T-helper 17 cell (primary cell): ENCODE measurements at regions not wholly inside any gene's neighbourhood (a gene's known extent, or its start where the extent isn't known, plus 50 kb on each side); places are given as distances from the start of the nearest gene placed in this dataset.
"Not testable (repeated sequence)": the region's sequence is repeated elsewhere in the genome, so short reads cannot be mapped to it uniquely, and the experiment has no call there.

Experiments
- ATAC-seq: fragments of 150-1000 bp; cut with Tn5 transposase; 2 replicates; pipeline ENCODE4 v1.10.0; 2021; ENCODE audit warnings: mild to moderate bottlenecking, moderate library complexity
- DNase-seq, 3 donors: peaks; one replicate each; pipeline versions ENCODE4 v3.0.0 to v3.0.0-alpha.2; 2020 to 2021
- H3K9me3 ChIP-seq: one replicate; pipeline ENCODE4 v1.7.0; 2013; ENCODE audit warnings: low read length, mild to moderate bottlenecking; ENCODE audit not compliant: control insufficient read depth, poor library complexity, severe bottlenecking
- H3K27ac Mint-ChIP-seq: one replicate; pipeline ENCODE4 v1.8.0; 2022; ENCODE audit warnings: mild to moderate bottlenecking, moderate library complexity, mixed read lengths
- H3K27me3 Mint-ChIP-seq: one replicate; pipeline ENCODE4 v1.8.0; 2022; ENCODE audit warnings: mixed read lengths
- H3K36me3 Mint-ChIP-seq: one replicate; pipeline ENCODE4 v1.8.0; 2022; ENCODE audit warnings: low read depth, mixed read lengths
- H3K4me1 Mint-ChIP-seq: one replicate; pipeline ENCODE4 v1.8.0; 2022; ENCODE audit warnings: mild to moderate bottlenecking, mixed read lengths
- H3K4me3 Mint-ChIP-seq: one replicate; pipeline ENCODE4 v1.8.0; 2022; ENCODE audit warnings: mild to moderate bottlenecking, moderate library complexity, mixed read lengths

DNA sequence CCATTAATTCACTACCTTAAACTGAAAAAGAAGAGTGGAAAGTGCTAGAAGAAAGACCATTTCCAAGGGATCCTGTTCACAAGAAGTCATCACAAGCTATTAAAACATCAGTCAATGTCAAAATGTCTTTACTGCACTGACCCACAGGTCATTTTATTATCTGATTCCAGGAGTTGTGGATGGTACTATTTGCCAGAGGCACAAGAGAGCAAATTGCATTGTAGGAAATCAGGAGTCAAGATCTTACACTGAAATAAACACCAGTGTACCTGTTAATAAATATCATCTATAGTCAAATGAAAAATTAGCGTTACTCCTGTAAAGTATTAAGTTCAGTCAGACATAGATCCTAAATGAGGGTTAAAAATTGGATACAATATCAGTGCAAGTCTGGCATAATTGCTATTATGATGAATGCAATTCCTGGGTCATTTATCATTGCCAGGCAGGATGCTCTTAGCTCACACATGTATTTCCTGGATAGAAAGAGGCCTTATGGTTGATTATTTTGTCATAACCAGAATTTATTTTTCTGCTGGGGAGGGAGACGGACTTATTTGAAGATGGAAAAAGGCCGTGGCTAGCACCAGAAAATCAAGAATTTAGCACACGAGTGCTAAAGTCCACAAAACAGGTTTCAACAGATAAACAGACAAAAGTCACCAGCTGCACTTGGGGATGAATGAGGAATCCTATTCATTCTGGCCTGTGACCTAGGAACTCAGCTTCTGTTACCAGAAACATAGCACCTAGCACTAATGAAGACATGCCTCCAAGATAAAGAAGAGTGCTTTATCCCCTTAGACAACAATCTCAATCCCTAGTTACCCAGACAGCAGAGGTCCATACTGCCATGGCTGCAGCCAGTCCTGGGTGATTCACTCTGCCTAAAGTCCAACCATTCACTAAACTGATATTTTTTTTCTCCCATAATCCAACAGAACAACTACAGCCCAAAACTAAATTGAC is 683.1 kb upstream of the POM121L12 start:
- H3K9me3 ChIP-seq = no peaks in the 10 kb centered on the region
- ATAC-seq (no peak), DNase-seq (no peak)
- H3K36me3 Mint-ChIP-seq = no peaks in the 10 kb centered on the region
- H3K4me3 Mint-ChIP-seq = no peak overlapping the region
- H3K27me3 Mint-ChIP-seq = no peaks in the 10 kb centered on the region
- H3K27ac Mint-ChIP-seq = no peak overlapping the region
- no peaks in the 10 kb centered on the region for H3K4me1 Mint-ChIP-seq

DNA sequence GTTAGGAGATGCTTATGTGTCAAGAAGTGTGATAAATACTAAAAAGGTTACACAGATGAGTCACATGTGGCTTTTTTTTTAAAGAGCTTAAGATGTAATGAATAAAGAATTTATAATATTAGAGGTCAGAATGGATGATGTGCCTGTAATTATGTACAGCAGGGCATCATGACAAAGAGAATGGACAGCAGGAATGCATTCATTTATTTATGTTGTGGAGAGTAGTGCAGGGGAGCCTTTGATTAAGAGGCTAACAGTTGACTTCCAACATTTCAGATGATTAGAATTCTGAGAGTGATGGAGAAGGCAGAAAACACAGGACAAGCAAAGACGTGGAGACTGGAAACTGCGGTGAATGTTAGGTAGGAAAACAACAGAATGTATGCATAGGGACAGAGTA is 691.4 kb upstream of the POM121L12 start:
- ATAC-seq (no peak), DNase-seq (no peak)
- H3K36me3 Mint-ChIP-seq = no peaks in the 10 kb centered on the region
- no peaks in the 10 kb centered on the region for H3K4me1 Mint-ChIP-seq
- no peak overlapping the region for H3K27ac Mint-ChIP-seq
- H3K27me3 Mint-ChIP-seq = no peaks in the 10 kb centered on the region
- no peak overlapping the region for H3K4me3 Mint-ChIP-seq
- no peaks in the 10 kb centered on the region for H3K9me3 ChIP-seq

DNA sequence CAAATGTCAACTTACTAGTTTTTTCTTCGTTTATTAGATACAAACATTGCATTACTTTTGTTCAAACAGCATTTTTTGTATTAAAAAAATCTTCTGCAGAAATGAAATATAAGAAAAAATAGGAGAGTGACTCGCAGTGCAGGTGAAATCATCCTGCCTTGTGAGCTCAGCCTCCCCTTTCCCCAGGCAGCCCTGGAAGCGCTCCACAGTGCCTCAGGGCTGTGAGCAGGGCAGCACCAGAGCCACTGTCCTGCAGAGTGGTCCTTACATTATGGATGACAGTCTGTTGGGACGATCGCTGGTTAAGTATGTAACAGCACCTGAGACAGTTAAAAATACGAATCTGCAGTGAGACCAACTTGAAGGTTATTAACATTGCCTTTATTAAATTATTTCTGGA is 695.4 kb upstream of the POM121L12 start:
- H3K9me3 ChIP-seq = no peaks in the 10 kb centered on the region
- Mint-ChIP-seq H3K36me3 (no peaks in the 10 kb centered on the region), H3K27me3 (no peaks in the 10 kb centered on the region), H3K4me3 (no peak overlapping the region), H3K4me1 (no peaks in the 10 kb centered on the region), H3K27ac (no peak overlapping the region)
- no peak for ATAC-seq
- no peak for DNase-seq

DNA sequence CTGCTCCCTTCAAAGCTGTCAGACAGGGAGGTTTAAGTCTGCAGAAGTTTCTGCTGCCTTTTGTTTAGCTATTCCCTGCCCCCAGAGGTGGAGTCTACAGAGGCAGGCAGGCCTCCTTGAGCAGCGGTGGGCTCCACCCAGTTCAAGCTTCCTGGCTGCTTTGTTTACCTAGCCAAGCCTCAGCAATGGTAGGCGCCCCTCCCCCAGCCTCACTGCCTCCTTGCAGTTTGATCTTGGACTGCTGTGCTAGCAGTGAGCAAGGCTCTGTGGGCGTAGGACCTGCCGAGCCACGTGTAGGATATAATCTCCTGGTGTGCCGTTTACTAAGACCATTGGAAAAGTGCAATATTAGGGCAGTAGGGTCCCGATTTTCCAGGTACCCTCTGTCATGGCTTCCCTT is 707.1 kb upstream of the POM121L12 start:
- ATAC-seq, DNase-seq, H3K27ac Mint-ChIP-seq, H3K4me3 Mint-ChIP-seq, H3K9me3 ChIP-seq, H3K4me1 Mint-ChIP-seq, H3K36me3 Mint-ChIP-seq, H3K27me3 Mint-ChIP-seq: not testable (repeated sequence)

DNA sequence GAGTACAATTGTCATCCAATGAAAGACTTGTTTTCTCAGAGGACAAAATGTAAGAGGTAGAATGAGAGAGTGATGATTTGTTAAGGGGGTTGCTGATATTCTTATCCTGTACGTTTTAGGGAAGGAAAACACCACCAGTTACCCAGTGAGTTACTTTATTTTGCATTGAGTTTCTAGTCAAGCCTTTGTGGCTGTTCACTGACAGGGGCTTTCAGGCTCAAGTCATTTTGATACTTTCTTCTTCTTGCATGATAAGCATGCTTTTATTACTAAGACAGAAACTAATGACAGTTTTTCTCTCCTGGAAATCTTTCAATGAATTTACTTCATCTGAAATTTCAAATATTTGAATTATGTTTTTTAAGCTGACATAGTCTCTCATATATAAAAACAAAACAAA is 710.2 kb upstream of the POM121L12 start:
- Mint-ChIP-seq H3K36me3 (no peaks in the 10 kb centered on the region), H3K27ac (no peak overlapping the region), H3K4me3 (no peak overlapping the region), H3K27me3 (no peaks in the 10 kb centered on the region), H3K4me1 (no peaks in the 10 kb centered on the region)
- ATAC-seq (no peak), DNase-seq (no peak)
- no peaks in the 10 kb centered on the region for H3K9me3 ChIP-seq

DNA sequence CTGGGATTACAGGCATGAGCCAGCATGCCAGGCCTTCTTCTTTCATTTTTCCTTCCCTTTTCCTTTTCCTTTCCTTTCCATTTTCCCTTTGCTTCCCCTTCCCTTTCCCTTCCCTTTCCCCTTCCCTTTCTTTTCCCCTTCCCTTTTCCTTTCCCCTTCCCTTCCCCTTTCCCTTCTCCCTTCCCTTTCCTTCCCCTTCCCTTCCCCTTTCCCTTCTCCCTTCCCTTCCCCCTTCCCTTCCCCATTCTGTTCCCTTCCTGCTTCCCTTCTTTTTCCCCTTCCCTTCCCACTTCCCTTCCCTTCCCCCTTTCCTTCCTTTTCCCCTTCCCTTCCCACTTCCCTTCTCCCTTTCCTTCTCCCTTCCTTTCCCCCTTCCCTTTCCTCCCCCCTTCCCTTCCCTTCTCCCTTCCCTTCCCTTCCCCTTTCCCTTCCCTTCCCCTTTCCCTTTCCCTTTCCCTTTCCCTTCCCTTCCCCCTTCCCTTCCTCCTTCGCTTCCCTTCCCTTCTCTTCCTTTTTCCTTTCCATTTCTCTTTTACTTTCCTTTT is 712.2 kb upstream of the POM121L12 start:
- Mint-ChIP-seq H3K27me3 (no peaks in the 10 kb centered on the region), H3K4me1 (no peaks in the 10 kb centered on the region), H3K27ac (no peak overlapping the region), H3K4me3 (no peak overlapping the region), H3K36me3 (no peaks in the 10 kb centered on the region)
- H3K9me3 ChIP-seq = no peaks in the 10 kb centered on the region
- DNase-seq = no peak
- ATAC-seq = no peak

DNA sequence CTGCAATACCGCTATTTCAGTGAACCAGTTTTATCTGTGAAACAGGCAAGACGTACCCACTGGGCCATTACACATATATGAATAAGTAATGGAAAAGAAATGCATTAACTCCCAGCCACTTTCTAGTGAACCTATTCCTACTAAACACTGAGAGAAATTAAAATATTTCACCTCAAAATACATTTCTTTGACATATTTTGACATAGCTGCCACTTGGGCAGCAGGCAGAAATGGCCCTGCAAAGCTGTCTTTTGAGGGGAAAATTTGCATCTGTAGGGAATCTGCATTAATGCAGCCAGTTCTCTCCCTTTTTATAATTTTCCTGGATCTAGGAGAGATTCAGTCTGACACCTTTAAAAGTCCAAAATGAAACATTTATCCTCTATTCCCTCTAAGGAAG is 714.8 kb upstream of the POM121L12 start:
- Mint-ChIP-seq H3K4me3 (no peak overlapping the region), H3K27me3 (no peaks in the 10 kb centered on the region), H3K4me1 (no peaks in the 10 kb centered on the region), H3K36me3 (no peaks in the 10 kb centered on the region), H3K27ac (no peak overlapping the region)
- no peaks in the 10 kb centered on the region for H3K9me3 ChIP-seq
- DNase-seq = no peak
- no peak for ATAC-seq

DNA sequence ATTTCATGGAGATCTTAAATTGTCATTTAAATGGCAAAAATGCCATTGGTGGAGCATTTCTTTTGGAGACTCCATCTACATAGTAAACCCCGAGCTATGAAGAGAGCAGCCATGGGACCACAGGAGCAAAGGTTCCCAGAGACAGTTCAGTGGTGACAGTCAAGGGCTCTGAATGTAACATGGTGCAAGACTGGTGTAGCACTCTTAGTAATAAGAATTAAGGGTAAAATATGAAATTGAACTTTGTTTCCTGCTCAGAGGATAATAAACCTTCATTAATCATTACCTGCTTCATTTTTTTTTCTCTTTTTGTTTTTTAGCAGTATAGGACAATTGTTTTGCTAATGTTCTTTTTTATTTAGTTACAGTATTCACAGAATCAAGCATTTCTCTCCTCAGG is 717.5 kb upstream of the POM121L12 start:
- no peak for ATAC-seq
- Mint-ChIP-seq H3K27ac (no peak overlapping the region), H3K36me3 (no peaks in the 10 kb centered on the region), H3K4me3 (no peak overlapping the region), H3K27me3 (no peaks in the 10 kb centered on the region), H3K4me1 (no peaks in the 10 kb centered on the region)
- H3K9me3 ChIP-seq = no peaks in the 10 kb centered on the region
- no peak for DNase-seq

DNA sequence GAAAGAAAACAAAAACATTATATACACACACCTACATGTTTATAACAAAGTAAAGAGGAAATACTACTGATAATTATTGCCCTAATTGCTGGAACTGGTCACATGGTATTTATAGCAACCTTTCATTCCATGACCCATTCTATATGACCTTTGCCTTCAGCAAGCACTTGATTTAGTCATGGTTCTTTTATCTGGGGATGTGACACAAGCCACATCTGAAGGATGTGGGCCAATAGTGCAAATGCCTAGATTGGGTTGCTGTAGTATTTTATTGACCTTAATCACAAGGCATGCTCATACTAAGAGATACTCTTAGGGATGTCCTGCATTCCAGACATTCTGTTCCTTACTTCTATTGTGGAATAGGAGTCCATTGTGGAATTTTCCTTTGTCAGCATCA is 723.5 kb upstream of the POM121L12 start:
- Mint-ChIP-seq H3K27ac (no peak overlapping the region), H3K4me3 (no peak overlapping the region), H3K27me3 (no peaks in the 10 kb centered on the region), H3K36me3 (no peaks in the 10 kb centered on the region), H3K4me1 (no peaks in the 10 kb centered on the region)
- no peaks in the 10 kb centered on the region for H3K9me3 ChIP-seq
- ATAC-seq (no peak), DNase-seq (no peak)

DNA sequence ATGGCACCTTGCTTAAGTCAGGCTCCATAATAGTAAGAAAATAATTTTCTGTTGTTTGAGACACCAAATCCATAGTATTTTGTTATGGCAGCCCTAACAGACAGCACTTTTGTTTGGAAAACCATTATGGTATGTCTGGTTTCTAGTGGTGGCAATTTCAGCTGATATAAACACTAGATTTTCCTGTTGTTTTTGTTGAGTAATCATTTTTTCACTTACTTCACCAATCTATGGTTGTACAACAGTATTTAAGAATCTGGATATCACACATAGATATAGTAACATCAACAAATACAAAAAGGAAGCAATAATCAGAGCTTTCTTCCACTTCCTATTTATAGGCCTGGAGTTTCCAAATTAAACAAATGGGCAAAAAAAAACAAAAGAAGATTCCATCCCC is 725.8 kb upstream of the POM121L12 start:
- H3K4me3 Mint-ChIP-seq = no peak overlapping the region
- no peaks in the 10 kb centered on the region for H3K4me1 Mint-ChIP-seq
- no peak for DNase-seq
- no peaks in the 10 kb centered on the region for H3K36me3 Mint-ChIP-seq
- H3K27me3 Mint-ChIP-seq = no peaks in the 10 kb centered on the region
- no peak for ATAC-seq
- H3K9me3 ChIP-seq = no peaks in the 10 kb centered on the region
- H3K27ac Mint-ChIP-seq = no peak overlapping the region

DNA sequence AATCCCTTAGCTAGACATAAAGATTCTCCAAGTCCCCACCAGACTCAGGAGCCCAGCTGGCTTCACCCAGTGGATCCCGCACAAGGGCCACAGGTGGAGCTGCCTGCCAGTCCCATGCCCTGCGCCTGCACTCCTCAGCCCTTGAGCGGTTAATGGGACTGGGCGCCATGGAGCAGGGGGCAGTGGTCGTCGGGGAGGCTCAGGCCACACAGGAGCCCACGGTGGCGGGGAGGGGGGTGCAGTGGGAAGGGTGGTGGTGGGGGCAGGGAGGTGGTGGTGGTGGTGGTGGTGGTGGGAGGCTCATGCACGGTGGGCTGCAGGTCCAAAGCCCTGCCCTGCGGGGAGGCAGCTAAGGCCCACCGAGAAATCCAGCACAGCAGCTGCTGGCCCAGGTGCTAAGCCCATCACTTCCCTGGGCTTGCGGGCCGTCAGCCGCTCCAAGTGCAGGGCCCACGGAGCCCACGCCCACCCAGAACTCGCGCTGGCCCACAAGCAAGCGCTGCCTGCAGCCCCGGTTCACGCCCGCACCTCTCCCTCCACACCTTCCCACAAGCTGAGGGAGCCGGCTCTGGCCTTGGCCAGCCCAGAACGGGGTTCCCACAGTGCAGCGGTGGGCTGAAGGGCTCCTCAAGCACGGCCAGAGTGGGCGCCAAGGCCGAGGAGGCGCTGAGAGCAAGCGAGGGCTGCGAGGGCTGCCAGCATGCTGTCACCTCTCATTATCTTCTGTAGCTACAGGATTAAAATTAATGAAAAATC is 732.5 kb upstream of the POM121L12 start:
- Mint-ChIP-seq H3K4me1 (no peaks in the 10 kb centered on the region), H3K27ac (no peak overlapping the region), H3K4me3 (no peak overlapping the region), H3K36me3 (no peaks in the 10 kb centered on the region), H3K27me3 (no peaks in the 10 kb centered on the region)
- ATAC-seq (no peak), DNase-seq (no peak)
- H3K9me3 ChIP-seq = no peaks in the 10 kb centered on the region

DNA sequence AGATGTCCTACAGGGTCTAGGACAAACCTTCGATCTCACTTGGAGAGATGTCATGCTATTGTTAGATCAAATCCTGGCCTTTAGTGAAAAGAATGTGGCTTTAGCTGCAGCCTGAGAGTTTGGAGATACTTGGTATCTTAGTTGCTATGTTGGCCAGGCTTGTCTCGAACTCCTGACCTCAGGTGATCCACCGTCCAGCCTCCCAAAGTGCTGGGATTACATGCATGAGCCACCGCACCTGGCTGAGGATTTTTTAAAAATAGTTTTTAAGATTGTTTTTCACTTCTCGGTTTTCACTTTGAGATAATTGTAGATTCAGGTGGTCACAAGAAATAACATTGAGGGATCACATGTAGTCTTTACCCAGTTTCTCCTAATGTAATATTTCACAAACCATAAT is 738.3 kb upstream of the POM121L12 start:
- H3K9me3 ChIP-seq = no peaks in the 10 kb centered on the region
- DNase-seq (no peak), ATAC-seq (no peak)
- H3K36me3 Mint-ChIP-seq = no peaks in the 10 kb centered on the region
- no peaks in the 10 kb centered on the region for H3K27me3 Mint-ChIP-seq
- H3K4me1 Mint-ChIP-seq = no peaks in the 10 kb centered on the region
- H3K4me3 Mint-ChIP-seq = no peak overlapping the region
- H3K27ac Mint-ChIP-seq = no peak overlapping the region

DNA sequence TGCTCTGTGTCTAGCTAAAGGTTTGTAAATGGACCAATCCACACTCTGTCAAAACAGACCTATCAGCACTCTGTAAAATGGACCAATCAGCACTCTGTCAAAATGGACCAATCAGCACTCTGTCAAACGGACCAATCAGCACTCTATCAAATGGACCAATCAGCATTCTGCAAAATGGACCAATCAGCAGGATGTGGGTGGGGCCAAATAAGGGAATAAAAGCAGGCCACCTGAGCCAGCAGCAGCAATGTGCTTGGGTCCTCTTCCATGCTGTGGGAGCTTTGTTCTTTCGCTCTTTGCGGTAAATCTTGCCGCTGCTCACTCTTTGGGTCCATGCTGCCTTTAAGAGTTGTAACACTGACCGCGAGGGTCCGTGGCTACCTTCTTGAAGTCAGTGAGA is 740.5 kb upstream of the POM121L12 start:
- Mint-ChIP-seq H3K4me3 (no peak overlapping the region), H3K27me3 (no peaks in the 10 kb centered on the region), H3K27ac (no peak overlapping the region), H3K4me1 (no peaks in the 10 kb centered on the region), H3K36me3 (no peaks in the 10 kb centered on the region)
- H3K9me3 ChIP-seq = no peaks in the 10 kb centered on the region
- ATAC-seq (no peak), DNase-seq (no peak)
